GM19438 (cell line): ENCODE measurements at regions not wholly inside any gene's neighbourhood (a gene's known extent, or its start where the extent isn't known, plus 50 kb on each side); places are given as distances from the start of the nearest gene placed in this dataset.

Experiments
- ATAC-seq: cut with Tn5 transposase; IDR thresholded peaks from one replicate; pipeline ENCODE4 v1.9.1; 2021; ENCODE audit warnings: low read depth; ENCODE audit not compliant: unreplicated experiment

- no peak for ATAC-seq
Measured at GRCh38 chr4:156656896-156657295, 314.7 kb downstream of the PDGFC start.

GRCh38 chr4:156654410-156654809 lies 317.2 kb downstream of the PDGFC start:
- no peak for ATAC-seq

DNA sequence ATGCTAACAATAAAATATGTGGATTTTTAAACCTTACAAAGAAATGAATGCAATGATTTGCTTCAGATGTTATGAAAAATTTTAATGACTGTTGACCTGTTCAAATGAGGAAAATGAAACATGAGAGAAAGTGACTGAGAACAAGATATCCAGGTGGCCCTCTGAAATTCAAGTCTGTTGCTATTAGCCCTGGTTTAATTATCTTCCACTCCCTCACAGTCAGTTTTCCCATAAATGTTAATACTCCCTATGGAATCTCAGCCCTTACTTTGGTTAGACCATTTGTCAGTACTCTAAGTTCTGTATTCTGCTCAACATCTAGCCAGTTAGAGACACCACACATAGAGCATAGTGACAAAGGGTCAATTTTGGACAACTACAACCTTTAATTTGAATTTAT lies 327.8 kb downstream of the PDGFC start:
- no peak for ATAC-seq

DNA sequence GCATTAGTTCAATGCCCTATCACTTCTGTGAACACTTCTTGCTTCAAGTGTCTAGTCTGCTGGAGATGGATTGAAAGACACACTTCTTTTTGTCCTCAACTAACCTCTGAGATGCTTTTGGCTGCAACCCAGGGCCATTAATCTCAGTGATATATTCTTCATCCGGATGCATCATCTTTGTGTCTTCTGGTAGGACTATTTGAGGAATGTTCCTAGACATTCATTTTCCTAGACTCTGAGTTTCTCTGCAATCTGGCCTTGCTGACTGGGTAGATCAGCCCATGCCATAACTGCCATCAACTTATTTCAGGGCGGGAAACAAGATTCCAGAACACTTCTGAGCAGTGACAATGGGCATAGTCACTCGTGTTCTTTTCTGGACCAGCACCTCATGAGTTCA lies 329.4 kb downstream of the PDGFC start:
- ATAC-seq: no peak

DNA sequence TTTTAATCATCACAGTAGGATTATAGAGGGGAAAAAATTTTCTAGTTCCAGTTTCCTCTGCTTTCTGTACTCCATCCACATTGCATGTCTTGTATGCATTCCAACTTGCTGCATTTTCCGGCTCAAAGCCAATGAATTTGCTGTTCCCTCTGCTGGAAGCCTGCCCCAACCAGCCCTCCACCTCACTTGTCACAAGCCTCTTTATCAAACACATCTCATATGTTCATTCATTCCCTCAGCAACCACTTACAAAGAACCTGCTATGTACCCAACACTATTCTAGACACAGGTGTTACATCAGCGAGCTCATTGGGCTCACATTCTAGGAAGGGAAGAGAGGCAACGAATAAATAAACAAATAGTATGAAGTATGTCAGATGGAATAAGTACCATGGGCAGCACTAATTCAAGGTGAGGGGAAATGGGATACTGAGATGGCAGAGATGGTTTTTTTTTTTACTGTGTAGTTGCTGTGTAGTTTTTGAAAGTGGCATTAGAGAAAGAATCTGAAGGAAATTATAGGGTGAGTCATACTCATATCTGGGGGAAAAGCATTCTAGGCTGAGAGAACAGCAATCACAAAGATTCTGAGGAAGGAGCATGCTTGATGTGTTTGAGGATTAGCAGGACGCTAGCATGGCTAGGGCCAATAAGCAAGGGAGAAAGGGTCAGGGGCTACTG lies 332.5 kb downstream of the PDGFC start:
- ATAC-seq: no peak

DNA sequence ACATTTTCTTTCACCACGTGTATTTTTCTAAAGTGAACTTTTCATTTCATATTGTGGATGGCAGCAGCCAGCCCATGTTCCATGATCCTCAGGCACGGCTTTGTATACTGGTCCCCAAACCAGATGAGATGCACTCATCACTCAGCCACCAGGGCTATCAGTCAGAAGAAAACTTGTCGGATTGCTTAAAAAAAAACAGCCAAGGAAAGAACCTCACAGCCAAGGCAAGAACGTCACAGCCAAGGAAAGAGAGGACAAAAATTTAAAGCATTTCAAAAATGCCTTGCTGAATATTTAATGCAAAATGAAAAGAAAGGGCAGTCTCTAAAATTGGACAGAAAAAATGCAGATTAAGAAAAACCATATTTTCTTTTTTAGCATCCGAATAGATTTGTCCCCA lies 333.3 kb downstream of the PDGFC start:
- ATAC-seq: no peak

DNA sequence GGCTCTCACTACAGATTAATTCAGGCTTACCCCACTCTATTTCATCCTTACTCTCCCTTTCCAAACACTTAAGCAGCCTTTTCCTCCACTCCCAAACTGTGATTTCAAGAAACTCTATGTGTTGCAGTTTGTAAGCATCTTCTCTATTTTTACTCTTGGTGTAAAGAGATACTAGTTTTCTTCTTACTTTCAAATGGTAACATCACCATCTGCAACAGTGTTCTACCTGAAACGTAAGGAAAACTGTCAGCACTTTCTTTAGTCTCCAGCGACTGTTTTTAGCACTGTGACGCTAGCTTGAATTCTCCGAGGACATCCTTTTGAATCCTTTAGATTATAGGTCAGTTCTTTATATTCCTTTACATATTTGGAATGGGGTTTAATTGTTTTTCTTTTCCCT lies 335.2 kb downstream of the PDGFC start:
- no peak for ATAC-seq

GRCh38 chr4:156635051-156635450 lies 336.5 kb downstream of the PDGFC start:
- no peak for ATAC-seq

DNA sequence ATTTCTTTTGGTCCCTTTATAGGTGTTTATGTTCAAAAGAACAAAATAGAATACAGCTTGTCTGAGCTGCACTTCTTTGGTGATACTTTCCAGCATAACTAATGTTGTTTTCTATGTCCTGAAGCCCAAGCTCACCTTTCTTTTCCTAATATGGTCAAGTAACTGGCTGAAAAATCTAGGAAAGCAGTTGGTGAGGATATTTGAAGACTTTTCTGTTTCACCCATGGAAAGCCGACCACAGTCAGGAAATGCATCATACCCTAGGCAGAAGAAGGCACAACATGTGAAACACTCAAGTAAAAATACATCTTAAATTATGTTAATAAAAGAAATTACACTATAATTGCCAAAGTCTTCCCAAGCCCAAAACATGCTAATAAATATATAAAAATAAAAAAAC lies 337.0 kb downstream of the PDGFC start:
- ATAC-seq: no peak

DNA sequence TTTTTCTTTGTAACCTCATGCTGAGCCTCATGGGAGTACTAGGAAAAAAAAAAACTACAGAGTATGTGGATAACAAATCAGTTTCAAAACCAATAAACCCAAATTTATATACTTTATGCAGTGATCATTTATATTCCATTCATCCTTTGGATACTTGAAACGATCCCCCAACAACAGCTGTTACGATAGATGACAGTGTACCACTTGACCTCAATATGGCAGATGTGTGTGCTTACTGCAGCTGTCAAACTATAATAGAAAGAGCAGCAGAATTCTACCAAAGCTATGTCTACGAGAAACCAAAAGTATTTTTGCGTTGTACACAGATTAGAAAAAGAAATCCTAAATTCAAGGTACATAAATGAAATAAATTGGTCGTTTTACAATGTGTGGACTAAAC lies 337.8 kb downstream of the PDGFC start:
- ATAC-seq: no peak

DNA sequence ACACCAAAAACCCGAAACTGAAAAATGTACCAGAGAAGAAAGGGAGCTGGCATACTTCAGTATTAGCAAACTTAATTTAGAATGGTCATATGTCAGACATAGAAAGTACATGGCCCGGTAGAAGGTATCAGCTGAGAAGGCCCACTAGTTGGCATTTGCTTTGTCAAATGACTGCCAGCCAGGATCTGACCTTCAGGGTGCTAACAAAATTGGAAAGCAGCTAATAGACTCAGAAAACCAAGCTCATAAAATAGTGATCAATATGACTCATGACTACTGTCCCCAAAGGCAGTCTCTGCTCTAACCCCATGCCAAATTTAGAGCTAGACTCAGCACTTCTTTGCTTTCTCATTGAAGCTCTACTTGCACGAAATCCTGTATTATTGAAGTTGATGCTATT lies 342.7 kb downstream of the PDGFC start:
- no peak for ATAC-seq

GRCh38 chr4:156623376-156623775 lies 348.2 kb downstream of the PDGFC start:
- ATAC-seq: no peak

- no peak for ATAC-seq
Measured at GRCh38 chr4:156620786-156621185, 350.8 kb downstream of the PDGFC start.

DNA sequence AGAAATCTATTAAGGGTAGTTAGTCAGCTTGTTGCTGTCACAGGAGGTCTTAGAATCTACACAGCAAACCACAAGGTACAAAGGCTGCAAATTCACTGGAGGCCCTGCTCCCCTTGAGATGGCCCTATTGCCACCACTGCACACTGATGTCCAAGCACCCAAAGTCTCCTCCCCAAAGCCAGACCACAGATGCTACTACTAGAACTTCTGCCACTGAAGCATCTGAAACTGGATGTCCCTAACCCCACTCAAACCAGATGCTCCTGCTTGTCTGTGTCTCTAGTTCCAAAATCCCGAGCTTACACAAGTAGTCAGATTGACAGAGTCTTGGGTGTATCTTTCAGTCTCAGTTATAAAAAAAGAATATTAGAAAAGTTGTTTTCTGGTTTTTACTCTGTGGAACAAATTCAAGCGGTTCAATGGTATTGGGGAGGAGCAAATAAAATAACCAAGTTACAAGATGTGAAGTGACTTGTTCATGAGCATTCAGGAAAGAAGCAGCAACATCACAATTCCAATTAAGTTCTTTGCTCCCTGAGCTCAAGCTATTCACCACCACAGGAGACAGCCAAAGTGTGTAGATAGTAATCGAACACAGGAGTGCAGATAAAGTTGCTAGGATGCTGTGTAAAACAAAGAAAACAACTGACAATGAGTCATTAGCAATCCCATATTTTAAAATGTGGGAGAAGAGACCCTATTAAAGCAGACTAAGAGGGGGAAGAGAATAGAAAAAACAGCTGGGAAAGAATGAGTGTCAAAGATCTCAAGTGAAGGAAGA lies 352.3 kb downstream of the PDGFC start:
- ATAC-seq: no peak

GRCh38 chr4:156615066-156615531 lies 356.5 kb downstream of the PDGFC start:
- no peak for ATAC-seq

- ATAC-seq: no peak
Measured at GRCh38 chr4:156614536-156614935, 357.1 kb downstream of the PDGFC start.

DNA sequence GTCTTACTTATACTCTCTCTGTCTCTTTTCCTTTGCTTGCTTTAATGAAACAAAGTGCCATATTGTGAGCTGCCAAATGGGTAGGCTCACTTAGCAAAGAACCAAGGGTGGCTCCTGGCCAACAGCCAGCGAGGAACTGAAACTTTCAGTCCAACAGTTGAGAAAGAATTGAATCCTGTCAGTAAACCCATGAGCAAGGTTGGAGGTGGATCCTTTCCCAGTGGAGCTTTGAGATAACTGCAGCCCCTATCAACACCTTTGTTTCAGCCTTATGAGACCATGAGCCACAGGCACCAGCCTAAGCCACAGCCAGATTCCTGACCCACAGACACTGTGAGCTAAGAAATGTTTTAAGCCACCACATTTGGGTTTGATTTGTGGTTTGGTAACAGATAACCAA lies 362.2 kb downstream of the PDGFC start:
- no peak for ATAC-seq

- ATAC-seq: no peak
Measured at GRCh38 chr4:156608651-156609050, 362.9 kb downstream of the PDGFC start.

DNA sequence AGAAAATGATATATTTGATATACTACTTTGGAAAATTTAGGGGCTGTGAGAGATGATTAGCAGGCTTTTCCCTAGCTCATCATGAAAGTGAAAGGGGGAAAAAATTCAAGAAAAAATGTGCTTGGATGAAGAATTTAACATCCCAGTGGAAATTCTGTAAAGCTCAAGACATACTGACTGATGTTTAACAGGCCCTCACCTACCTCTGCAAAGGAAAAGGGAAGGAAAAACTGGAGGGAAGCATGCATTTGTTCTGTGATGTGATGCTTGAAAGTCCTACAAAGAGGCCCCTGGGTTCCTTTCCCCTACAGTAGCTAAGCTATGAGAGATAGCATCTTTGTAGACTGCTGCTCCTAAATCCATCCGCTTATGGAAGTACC lies 364.1 kb downstream of the PDGFC start:
- no peak for ATAC-seq

DNA sequence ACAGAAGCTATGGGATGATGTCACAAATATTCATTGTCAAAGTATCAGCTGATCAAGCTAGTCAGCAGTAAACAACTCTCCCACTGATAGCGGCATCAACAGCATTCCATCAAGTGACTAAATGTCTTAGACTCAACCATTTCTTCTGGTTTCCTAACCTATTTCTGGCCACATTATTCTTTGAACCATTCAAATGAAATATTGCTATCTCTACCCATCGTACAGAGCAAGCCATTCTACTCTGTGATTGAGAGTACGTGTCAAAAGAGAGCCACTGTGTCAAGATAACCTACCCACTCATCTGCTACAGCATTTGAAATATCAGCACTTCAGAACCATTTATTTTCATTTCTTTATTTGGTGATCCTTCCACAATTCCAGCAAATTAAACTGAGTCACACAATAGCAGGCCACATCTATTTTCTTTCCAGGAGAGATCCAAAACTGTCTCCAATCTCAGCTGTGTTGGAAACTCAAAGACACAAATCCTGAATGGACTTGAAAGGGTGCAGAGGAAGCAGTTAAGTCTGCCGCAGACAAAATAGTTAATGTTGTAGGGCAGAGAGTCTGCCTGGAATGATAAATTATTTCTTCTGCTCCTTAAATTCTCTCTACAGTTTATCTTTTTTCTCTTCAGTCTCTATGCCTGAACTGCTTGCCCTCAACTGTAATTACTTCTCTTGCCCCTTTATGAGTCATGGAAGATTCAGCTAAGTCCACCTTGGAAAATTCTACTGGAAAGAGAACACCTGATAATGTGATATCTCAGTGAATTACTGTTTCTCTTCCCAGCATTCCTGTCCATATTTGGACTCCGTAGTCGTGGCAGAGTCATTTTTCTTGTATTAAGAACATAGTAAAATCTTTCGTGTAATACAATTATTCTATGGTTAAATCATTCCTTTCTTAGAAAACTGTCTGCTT lies 364.8 kb downstream of the PDGFC start:
- ATAC-seq: no peak

DNA sequence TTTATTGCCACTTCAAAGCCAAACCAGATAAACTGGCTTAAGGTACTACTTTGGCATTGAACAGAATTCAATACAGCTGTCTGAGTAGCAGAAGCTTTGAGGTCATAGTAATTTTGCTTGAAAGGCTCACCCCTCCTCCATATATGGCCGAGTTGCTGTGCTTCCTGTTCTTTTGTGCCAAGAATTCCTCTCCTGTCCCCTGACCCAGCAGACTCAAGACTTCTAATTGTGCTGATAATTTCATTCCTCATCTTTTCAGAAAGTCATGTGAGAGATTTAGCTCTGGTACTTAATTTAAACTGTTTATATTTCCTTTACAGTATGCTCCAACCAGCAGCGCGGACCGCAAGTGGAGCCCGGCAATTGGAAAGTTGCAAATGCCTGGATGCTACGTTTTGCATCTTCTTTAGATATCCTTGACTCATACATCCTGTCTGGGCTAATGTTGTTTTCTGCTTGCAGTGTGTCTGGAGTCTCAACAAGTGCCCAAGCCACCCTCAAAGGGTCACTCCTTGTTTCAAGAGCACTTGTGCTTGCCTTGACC lies 373.4 kb downstream of the PDGFC start:
- no peak for ATAC-seq
